BLaER1 treated with 17β-estradiol and CSF1 and Interleukin-3, amounts not matched to agents 10 nM and 100 nM (cell line): ENCODE measurements at regions not wholly inside any gene's neighbourhood (a gene's known extent, or its start where the extent isn't known, plus 50 kb on each side); places are given as distances from the start of the nearest gene placed in this dataset.

Source experiments
- H3K27ac ChIP-seq, 11 experiments: shearing (Covaris generic); formaldehyde crosslinking; 2 replicates each; pipeline ENCODE4 v1.8.1; 2022
- H3K27me3 ChIP-seq, 11 experiments: shearing (Covaris generic); formaldehyde crosslinking; 2 replicates each; pipeline ENCODE4 v1.8.1; 2022
- H3K36me3 ChIP-seq, 11 experiments: shearing (Covaris generic); formaldehyde crosslinking; 2 replicates each; pipeline ENCODE4 v1.8.1; 2022
- H3K4me1 ChIP-seq, 10 experiments: shearing (Covaris generic); formaldehyde crosslinking; 2 replicates each; pipeline ENCODE4 v1.8.1; 2022
- H3K4me2 ChIP-seq, 11 experiments: shearing (Covaris generic); formaldehyde crosslinking; 2 replicates each; pipeline ENCODE4 v1.8.1; 2022
- H3K4me3 ChIP-seq, 10 experiments: shearing (Covaris generic); formaldehyde crosslinking; 2 replicates each; pipeline ENCODE4 v1.8.1; 2022
- H3K9ac ChIP-seq, 11 experiments: shearing (Covaris generic); formaldehyde crosslinking; 2 replicates each; pipeline ENCODE4 v1.8.1; 2022
- H3K9me3 ChIP-seq, 11 experiments: shearing (Covaris generic); formaldehyde crosslinking; replicated peaks in 1 of 11; 2 replicates each; pipeline ENCODE4 v1.8.1; 2022
- H4K20me1 ChIP-seq, 11 experiments: shearing (Covaris generic); formaldehyde crosslinking; 2 replicates each; pipeline ENCODE4 v1.8.1; 2022
- Cebpa-rat ChIP-seq, 11 experiments: shearing (Covaris generic); IDR thresholded peaks; 2 replicates each; pipeline ENCODE4 v1.8.1; 2022

GRCh38 chr18:65093346-65093745 lies 657.5 kb upstream of the CDH7 start:
- TF ChIP-seq Cebpa-rat (IDR thresholded peaks at IDR 0.05): no peak
- H3K4me1 ChIP-seq: no peaks in the 10 kb centered on the region
- H3K27me3 ChIP-seq: no peaks in the 10 kb centered on the region

GRCh38 chr18:65091744-65092329 lies 659.0 kb upstream of the CDH7 start:
- no peaks in the 10 kb centered on the region for H4K20me1 ChIP-seq
- H3K4me3 ChIP-seq: no peak overlapping the region
- no peaks in the 10 kb centered on the region for H3K36me3 ChIP-seq
- TF ChIP-seq Cebpa-rat (IDR thresholded peaks at IDR 0.05): no peak
- H3K27ac ChIP-seq: no peak overlapping the region
- H3K27me3 ChIP-seq: no peaks in the 10 kb centered on the region
- H3K9ac ChIP-seq: no peak overlapping the region
- H3K9me3 ChIP-seq: no peaks in the 10 kb centered on the region
- H3K4me2 ChIP-seq: no peak overlapping the region
- H3K4me1 ChIP-seq: no peaks in the 10 kb centered on the region

More at GRCh38 chr18:65093346-65093745, 657.5 kb upstream of the CDH7 start:
- Histone ChIP-seq H3K9ac (no peak overlapping the region), H3K9me3 (no peaks in the 10 kb centered on the region), H3K4me3 (no peak overlapping the region), H4K20me1 (no peaks in the 10 kb centered on the region), H3K36me3 (no peaks in the 10 kb centered on the region), H3K27ac (no peak overlapping the region), H3K4me2 (no peak overlapping the region)

GRCh38 chr18:65082907-65083306 lies 667.9 kb upstream of the CDH7 start:
- H3K9me3 ChIP-seq: no peaks in the 10 kb centered on the region
- H3K4me2 ChIP-seq: no peak overlapping the region
- no peak for TF ChIP-seq Cebpa-rat (IDR thresholded peaks at IDR 0.05)
- no peaks in the 10 kb centered on the region for H3K27me3 ChIP-seq
- no peaks in the 10 kb centered on the region for H4K20me1 ChIP-seq
- H3K36me3 ChIP-seq: no peaks in the 10 kb centered on the region
- H3K9ac ChIP-seq: no peak overlapping the region
- no peak overlapping the region for H3K27ac ChIP-seq
- H3K4me3 ChIP-seq: no peak overlapping the region
- H3K4me1 ChIP-seq: no peaks in the 10 kb centered on the region

- H3K9me3 ChIP-seq: no peaks in the 10 kb centered on the region
- no peaks in the 10 kb centered on the region for H3K4me1 ChIP-seq
- no peak overlapping the region for H3K9ac ChIP-seq
- no peak overlapping the region for H3K27ac ChIP-seq
- no peaks in the 10 kb centered on the region for H3K27me3 ChIP-seq
- no peaks in the 10 kb centered on the region for H4K20me1 ChIP-seq
- H3K4me2 ChIP-seq: no peak overlapping the region
- no peak overlapping the region for H3K4me3 ChIP-seq
- no peak for TF ChIP-seq Cebpa-rat (IDR thresholded peaks at IDR 0.05)
- H3K36me3 ChIP-seq: no peaks in the 10 kb centered on the region
Observed at GRCh38 chr18:65081786-65082185, 669.0 kb upstream of the CDH7 start.

GRCh38 chr18:65073060-65073550 lies 677.7 kb upstream of the CDH7 start:
- Histone ChIP-seq H3K27me3 (no peaks in the 10 kb centered on the region), H3K4me2 (no peak overlapping the region), H3K36me3 (no peaks in the 10 kb centered on the region; a peak in 2 of 22 replicates), H3K9ac (no peak overlapping the region), H3K9me3 (peaks cover 17 to 27% (median 22%) of the 10 kb centered on the region in 11 experiments), H3K27ac (peak overlapping the region in 1 of 11 experiments; percentile 23; a peak in 1 of 22 replicates), H3K4me3 (no peak overlapping the region; a peak in 2 of 20 replicates), H3K4me1 (no peaks in the 10 kb centered on the region), H4K20me1 (no peaks in the 10 kb centered on the region)
- TF ChIP-seq Cebpa-rat (IDR thresholded peaks at IDR 0.05): peak in 1 of 11 experiments; percentile 21; a peak in 1 of 22 replicates

- peak overlapping the region; percentile 52 to 77 (median 61); a peak in 21 of 22 replicates for H3K9ac ChIP-seq
- no peaks in the 10 kb centered on the region; a peak in 2 of 22 replicates for H3K9me3 ChIP-seq
- no peaks in the 10 kb centered on the region for H3K27me3 ChIP-seq
- peak overlapping the region; percentile 48 to 88 (median 70) for H3K4me2 ChIP-seq
- TF ChIP-seq Cebpa-rat (IDR thresholded peaks at IDR 0.05): no peak
- H3K4me1 ChIP-seq: peaks cover 0 to 8% (median 4%) of the 10 kb centered on the region in 10 experiments; a peak in 5 of 20 replicates
- no peaks in the 10 kb centered on the region for H4K20me1 ChIP-seq
- peak overlapping the region; percentile 35 to 58 (median 50) for H3K4me3 ChIP-seq
- peak overlapping the region; percentile 3 to 71 (median 62); a peak in 21 of 22 replicates for H3K27ac ChIP-seq
- no peaks in the 10 kb centered on the region for H3K36me3 ChIP-seq
Observed at GRCh38 chr18:65057439-65058083, 693.3 kb upstream of the CDH7 start.

GRCh38 chr18:65056575-65056974 lies 694.2 kb upstream of the CDH7 start:
- H3K4me2 ChIP-seq: no peak overlapping the region
- no peak overlapping the region for H3K27ac ChIP-seq
- H3K4me3 ChIP-seq: no peak overlapping the region
- H4K20me1 ChIP-seq: no peaks in the 10 kb centered on the region
- no peak overlapping the region for H3K9ac ChIP-seq
- no peaks in the 10 kb centered on the region for H3K27me3 ChIP-seq
- TF ChIP-seq Cebpa-rat (IDR thresholded peaks at IDR 0.05): no peak
- H3K9me3 ChIP-seq: no peaks in the 10 kb centered on the region; a peak in 2 of 22 replicates
- no peaks in the 10 kb centered on the region for H3K36me3 ChIP-seq
- peaks cover 0 to 8% (median 4%) of the 10 kb centered on the region in 10 experiments; a peak in 5 of 20 replicates for H3K4me1 ChIP-seq

- H3K9me3 ChIP-seq: no peaks in the 10 kb centered on the region
- no peak overlapping the region for H3K27ac ChIP-seq
- no peaks in the 10 kb centered on the region for H3K36me3 ChIP-seq
- H3K4me3 ChIP-seq: no peak overlapping the region
- H4K20me1 ChIP-seq: no peaks in the 10 kb centered on the region
- no peaks in the 10 kb centered on the region for H3K4me1 ChIP-seq
- no peak for TF ChIP-seq Cebpa-rat (IDR thresholded peaks at IDR 0.05)
- H3K9ac ChIP-seq: no peak overlapping the region
- no peak overlapping the region for H3K4me2 ChIP-seq
- no peaks in the 10 kb centered on the region for H3K27me3 ChIP-seq
Observed at GRCh38 chr18:65049586-65049985, 701.2 kb upstream of the CDH7 start.

GRCh38 chr18:65039578-65039977 lies 711.2 kb upstream of the CDH7 start:
- Histone ChIP-seq H4K20me1 (no peaks in the 10 kb centered on the region), H3K36me3 (no peaks in the 10 kb centered on the region)

GRCh38 chr18:65035701-65036100 lies 715.1 kb upstream of the CDH7 start:
- no peaks in the 10 kb centered on the region for H3K27me3 ChIP-seq
- no peak overlapping the region for H3K4me3 ChIP-seq
- H3K9ac ChIP-seq: no peak overlapping the region
- H3K4me1 ChIP-seq: no peaks in the 10 kb centered on the region
- H4K20me1 ChIP-seq: no peaks in the 10 kb centered on the region
- TF ChIP-seq Cebpa-rat (IDR thresholded peaks at IDR 0.05): no peak
- no peak overlapping the region for H3K4me2 ChIP-seq
- H3K27ac ChIP-seq: no peak overlapping the region
- H3K9me3 ChIP-seq: no peaks in the 10 kb centered on the region
- no peaks in the 10 kb centered on the region for H3K36me3 ChIP-seq

More at GRCh38 chr18:65039578-65039977, 711.2 kb upstream of the CDH7 start:
- no peaks in the 10 kb centered on the region for H3K27me3 ChIP-seq
- TF ChIP-seq Cebpa-rat (IDR thresholded peaks at IDR 0.05): no peak
- no peaks in the 10 kb centered on the region for H3K9me3 ChIP-seq
- H3K9ac ChIP-seq: no peak overlapping the region
- no peak overlapping the region for H3K27ac ChIP-seq
- H3K4me1 ChIP-seq: no peaks in the 10 kb centered on the region
- H3K4me3 ChIP-seq: no peak overlapping the region
- H3K4me2 ChIP-seq: no peak overlapping the region
